ENCODE measurements at regions not wholly inside any gene's neighbourhood (a gene's known extent, or its start where the extent isn't known, plus 50 kb on each side); places are given as distances from the start of the nearest gene placed in this dataset.

GRCh38 chr5:56440871-56441740 lies 208.0 kb upstream of the ANKRD55 start (continued):
- TF ChIP-seq ZNF205 (CRISPR knock-in tag; IDR thresholded peaks at IDR 0.05) (no peak; the same call in 1 of the 2 replicates), SOX5 (CRISPR knock-in tag; IDR thresholded peaks at IDR 0.05; ENCODE audit: borderline replicate concordance) (peak; percentile 95), JUND (CRISPR knock-in tag; IDR thresholded peaks at IDR 0.05) (no peak), TFE3 (CRISPR knock-in tag; IDR thresholded peaks at IDR 0.05) (0 out of 2 replicates have a peak, but pooled peaks have one; percentile 11), ZGPAT (CRISPR knock-in tag; IDR thresholded peaks at IDR 0.05) (peak; percentile 67; the same call in 1 of the 2 replicates), HNF1A (IDR thresholded peaks at IDR 0.05; ENCODE audit: low read depth) (no peak), HNF1A (CRISPR knock-in tag; IDR thresholded peaks at IDR 0.05; ENCODE audit: borderline replicate concordance) (peak; percentile 37; the same call in 1 of the 2 replicates), HNRNPUL1 (IDR thresholded peaks at IDR 0.05; ENCODE audit: low read depth, low read length) (no peak), SKI (IDR thresholded peaks at IDR 0.05; ENCODE audit: partially characterized antibody) (peak; percentile 51), ZNF616 (CRISPR knock-in tag; IDR thresholded peaks at IDR 0.05; ENCODE audit: low read depth) (no peak), CAMTA2 (CRISPR knock-in tag; IDR thresholded peaks at IDR 0.05; ENCODE audit: borderline replicate concordance) (no peak), RBM39 (IDR thresholded peaks at IDR 0.05; ENCODE audit: low read depth, low read length, poor library complexity, severe bottlenecking) (no peak), JDP2 (CRISPR knock-in tag; IDR thresholded peaks at IDR 0.05; ENCODE audit: borderline replicate concordance) (no peak), ZKSCAN5 (CRISPR knock-in tag; IDR thresholded peaks at IDR 0.05) (no peak), HOXA7 (CRISPR knock-in tag; IDR thresholded peaks at IDR 0.05) (no peak), EP300 (IDR thresholded peaks at IDR 0.05; ENCODE audit: low read depth in 2 of 2, low read length in 2 of 2) (peak in 1 of 2 experiments; percentile 82; a peak in 2 of 4 replicates), EP300 (CRISPR knock-in tag; IDR thresholded peaks at IDR 0.05; ENCODE audit: borderline replicate concordance) (peak; percentile 78; the same call in 1 of the 2 replicates), ZNF713 (CRISPR knock-in tag; IDR thresholded peaks at IDR 0.05) (no peak), FOSL1 (CRISPR knock-in tag; IDR thresholded peaks at IDR 0.05; ENCODE audit: borderline replicate concordance) (no peak), ZNF768 (CRISPR knock-in tag; IDR thresholded peaks at IDR 0.05) (no peak)

All from HepG2 (cell line).